Right cardiac atrium (tissue), 5 donors: ENCODE measurements at regions not wholly inside any gene's neighbourhood (a gene's known extent, or its start where the extent isn't known, plus 50 kb on each side); places are given as distances from the start of the nearest gene placed in this dataset.

Experiments
- ATAC-seq, 2 donors: fragments of 200-7000 bp; cut with Tn5 transposase; one replicate each; pipeline versions ENCODE4 v1.8.0 to v1.9.1; 2020; ENCODE audit warnings: moderate library complexity in 2 of 2, mild to moderate bottlenecking in 1 of 2
- DNase-seq, 3 donors: peaks; one replicate each; pipeline ENCODE4 v3.0.0-alpha.2; 2020
- H3K27ac ChIP-seq: one replicate; pipeline ENCODE4 v1.5.1; 2013; ENCODE audit warnings: mild to moderate bottlenecking, low read length, control low read depth, moderate library complexity
- H3K27me3 ChIP-seq: one replicate; pipeline ENCODE4 v1.6.1; 2013; ENCODE audit not compliant: control insufficient read depth, insufficient read depth
- H3K4me1 ChIP-seq: one replicate; pipeline ENCODE4 v1.6.1; 2013; ENCODE audit warnings: low read length; ENCODE audit not compliant: control insufficient read depth, insufficient read depth
- H3K4me3 ChIP-seq: one replicate; pipeline ENCODE4 v1.5.1; 2013; ENCODE audit warnings: low read length, control low read depth
- H3K9me3 ChIP-seq: one replicate; pipeline ENCODE4 v1.6.1; 2013; ENCODE audit warnings: low read length; ENCODE audit not compliant: control insufficient read depth
- WGBS: extraction: QIAGEN DNeasy Blood & Tissue Kit; methylation state at CpG from one replicate; pipeline ENCODE4 v1.1.7; 2013; 5-methylcytosine and 5-hydroxymethylcytosine counted together
- intact Hi-C, 4 donors: fragments of 100-400 bp; cut with DNase I; formaldehyde crosslinking; loops; one replicate each; pipeline versions ENCODE4 v1.11.0 to v1.14.0; 2022 to 2023
- donor health status: healthy with polysubstance abuse.
- donor health status: DM: no; HTN: yes; CAD: no.
- donor health status: DM: no; HTN: no; CAD: no.
- donor health status: DM: no; HTN: yes; CAD: no; lungs with severe emphysema.
- donor health status: DM: yes; HTN: yes; CAD: no.

GRCh38 chr2:128537646-128538045, 219.0 kb upstream of the HS6ST1 start:
- no peaks in the 10 kb centered on the region for H3K9me3 ChIP-seq
- H3K4me3 ChIP-seq: no peak overlapping the region
- no peaks in the 10 kb centered on the region for H3K4me1 ChIP-seq
- ATAC-seq (no peak), DNase-seq (no peak)
- intact Hi-C loops: no loop called here
- H3K27ac ChIP-seq: no peak overlapping the region
- no peaks in the 10 kb centered on the region for H3K27me3 ChIP-seq

- H3K27me3 ChIP-seq: no peaks in the 10 kb centered on the region
- H3K4me1 ChIP-seq: no peaks in the 10 kb centered on the region
- H3K27ac ChIP-seq: no peak overlapping the region
- no peaks in the 10 kb centered on the region for H3K9me3 ChIP-seq
- DNase-seq (no peak), ATAC-seq (no peak)
- intact Hi-C loops: no loop called here
- 94% methylated on average over 2 of the region's 2 CpGs for WGBS
- no peak overlapping the region for H3K4me3 ChIP-seq
Measured at GRCh38 chr2:128538396-128538795, 219.7 kb upstream of the HS6ST1 start.

- H3K4me3 ChIP-seq: no peak overlapping the region
- H3K27ac ChIP-seq: no peak overlapping the region
- no peaks in the 10 kb centered on the region for H3K27me3 ChIP-seq
- H3K9me3 ChIP-seq: no peaks in the 10 kb centered on the region
- ATAC-seq (no peak), DNase-seq (no peak)
- WGBS: 97% methylated on average over 3 of the region's 3 CpGs
- H3K4me1 ChIP-seq: no peaks in the 10 kb centered on the region
- intact Hi-C loops: no loop called here
Measured at GRCh38 chr2:128540670-128541069, 222.0 kb upstream of the HS6ST1 start.

GRCh38 chr2:128541448-128541847, 222.8 kb upstream of the HS6ST1 start:
- Histone ChIP-seq H3K4me1 (no peaks in the 10 kb centered on the region), H3K4me3 (no peak overlapping the region), H3K9me3 (no peaks in the 10 kb centered on the region), H3K27me3 (no peaks in the 10 kb centered on the region), H3K27ac (no peak overlapping the region)
- ATAC-seq: no peak
- intact Hi-C loops: no loop called here
- WGBS: 72% methylated on average over 2 of the region's 2 CpGs
- no peak for DNase-seq

- H3K4me3 ChIP-seq: no peak overlapping the region
- intact Hi-C loops: no loop called here
- WGBS: 95% methylated on average over 3 of the region's 3 CpGs
Measured at GRCh38 chr2:128543036-128543435, 224.4 kb upstream of the HS6ST1 start.

GRCh38 chr2:128543646-128544045, 225.0 kb upstream of the HS6ST1 start:
- H3K27me3 ChIP-seq: no peaks in the 10 kb centered on the region
- H3K4me3 ChIP-seq: no peak overlapping the region
- DNase-seq (no peak), ATAC-seq (no peak)
- no peaks in the 10 kb centered on the region for H3K4me1 ChIP-seq
- intact Hi-C loops: no loop called here
- no peaks in the 10 kb centered on the region for H3K9me3 ChIP-seq
- WGBS: 83% methylated on average over 10 of the region's 10 CpGs
- no peak overlapping the region for H3K27ac ChIP-seq

More at GRCh38 chr2:128543036-128543435, 224.4 kb upstream of the HS6ST1 start:
- no peaks in the 10 kb centered on the region for H3K27me3 ChIP-seq
- no peak overlapping the region for H3K27ac ChIP-seq
- no peaks in the 10 kb centered on the region for H3K4me1 ChIP-seq
- no peaks in the 10 kb centered on the region for H3K9me3 ChIP-seq
- DNase-seq (no peak), ATAC-seq (no peak)

- Histone ChIP-seq H3K4me3 (no peak overlapping the region), H3K9me3 (no peaks in the 10 kb centered on the region), H3K4me1 (no peaks in the 10 kb centered on the region), H3K27me3 (no peaks in the 10 kb centered on the region), H3K27ac (no peak overlapping the region)
- intact Hi-C loops: no loop called here
- DNase-seq: no peak
- 81% methylated on average over 16 of the region's 16 CpGs for WGBS
- no peak for ATAC-seq
Measured at GRCh38 chr2:128544321-128545037, 225.8 kb upstream of the HS6ST1 start.

GRCh38 chr2:128545085-128545484, 226.4 kb upstream of the HS6ST1 start:
- H3K27me3 ChIP-seq: no peaks in the 10 kb centered on the region
- ATAC-seq (no peak), DNase-seq (no peak)
- intact Hi-C loops: no loop called here
- H3K4me3 ChIP-seq: no peak overlapping the region
- H3K27ac ChIP-seq: no peak overlapping the region
- H3K4me1 ChIP-seq: no peaks in the 10 kb centered on the region
- H3K9me3 ChIP-seq: no peaks in the 10 kb centered on the region
- 93% methylated on average over 5 of the region's 5 CpGs for WGBS

GRCh38 chr2:128545829-128546228, 227.2 kb upstream of the HS6ST1 start:
- ATAC-seq (no peak), DNase-seq (no peak)
- no peaks in the 10 kb centered on the region for H3K9me3 ChIP-seq
- 94% methylated on average over 7 of the region's 7 CpGs for WGBS
- H3K4me1 ChIP-seq: no peaks in the 10 kb centered on the region
- intact Hi-C loops: no loop called here
- no peak overlapping the region for H3K27ac ChIP-seq
- H3K27me3 ChIP-seq: no peaks in the 10 kb centered on the region
- no peak overlapping the region for H3K4me3 ChIP-seq

- Histone ChIP-seq H3K4me3 (no peak overlapping the region), H3K4me1 (no peaks in the 10 kb centered on the region), H3K9me3 (no peaks in the 10 kb centered on the region), H3K27me3 (no peaks in the 10 kb centered on the region), H3K27ac (no peak overlapping the region)
- WGBS: 58% methylated on average over 3 of the region's 3 CpGs
- ATAC-seq (no peak), DNase-seq (no peak)
- intact Hi-C loops: no loop called here
Measured at GRCh38 chr2:128547667-128548066, 229.0 kb upstream of the HS6ST1 start.

GRCh38 chr2:128548461-128548891, 229.8 kb upstream of the HS6ST1 start:
- no peak for ATAC-seq
- Histone ChIP-seq H3K9me3 (no peaks in the 10 kb centered on the region), H3K27me3 (no peaks in the 10 kb centered on the region), H3K4me1 (no peaks in the 10 kb centered on the region), H3K4me3 (no peak overlapping the region), H3K27ac (no peak overlapping the region)
- DNase-seq: peak in 1 of 3 donors; percentile 60
- WGBS: 92% methylated on average over 9 of the region's 9 CpGs
- intact Hi-C loops: no loop called here

- Histone ChIP-seq H3K9me3 (no peaks in the 10 kb centered on the region), H3K27me3 (no peaks in the 10 kb centered on the region), H3K27ac (no peak overlapping the region), H3K4me3 (no peak overlapping the region), H3K4me1 (no peaks in the 10 kb centered on the region)
- ATAC-seq (no peak), DNase-seq (no peak)
- intact Hi-C loops: no loop called here
- 93% methylated on average over 5 of the region's 5 CpGs for WGBS
Measured at GRCh38 chr2:128549094-128549493, 230.4 kb upstream of the HS6ST1 start.
